Fibroblast of skin of scalp (primary cell): ENCODE measurements at regions not wholly inside any gene's neighbourhood (a gene's known extent, or its start where the extent isn't known, plus 50 kb on each side); places are given as distances from the start of the nearest gene placed in this dataset.
A peak's percentile ranks its signal among the peaks of the same experiment; 100 is the strongest.

Experiments used
- DNase-seq: peaks from one replicate; pipeline ENCODE4 v3.0.0-alpha.2; 2013

DNA sequence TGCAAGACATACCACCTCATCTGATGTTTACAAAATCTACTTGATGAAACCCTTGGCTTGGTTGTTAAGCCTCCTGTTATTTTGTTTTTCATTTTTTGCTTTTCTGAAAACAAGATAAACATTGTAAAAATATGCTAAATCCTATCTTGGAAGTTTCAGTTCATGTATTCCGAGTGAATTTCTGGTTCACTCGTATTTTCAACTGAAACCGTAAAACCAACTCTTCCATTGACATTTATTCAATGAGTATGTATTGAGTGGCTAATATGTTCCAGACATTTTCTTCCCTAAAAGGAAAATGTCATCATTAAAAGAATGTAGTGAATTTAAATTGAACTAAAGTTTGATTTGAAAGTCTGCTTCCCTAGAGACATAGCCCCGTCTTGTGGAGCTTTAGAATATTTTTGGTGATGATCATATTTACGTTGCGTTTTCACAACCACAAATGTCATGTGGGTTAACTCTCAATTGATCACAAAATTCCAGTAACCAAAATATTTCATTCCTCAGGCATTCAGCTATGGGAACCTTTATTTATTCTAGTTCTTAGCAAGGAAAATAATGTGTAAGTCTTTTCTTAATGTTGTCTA lies 204.2 kb downstream of the MBD2 start:
- peak; percentile 90 for DNase-seq

DNA sequence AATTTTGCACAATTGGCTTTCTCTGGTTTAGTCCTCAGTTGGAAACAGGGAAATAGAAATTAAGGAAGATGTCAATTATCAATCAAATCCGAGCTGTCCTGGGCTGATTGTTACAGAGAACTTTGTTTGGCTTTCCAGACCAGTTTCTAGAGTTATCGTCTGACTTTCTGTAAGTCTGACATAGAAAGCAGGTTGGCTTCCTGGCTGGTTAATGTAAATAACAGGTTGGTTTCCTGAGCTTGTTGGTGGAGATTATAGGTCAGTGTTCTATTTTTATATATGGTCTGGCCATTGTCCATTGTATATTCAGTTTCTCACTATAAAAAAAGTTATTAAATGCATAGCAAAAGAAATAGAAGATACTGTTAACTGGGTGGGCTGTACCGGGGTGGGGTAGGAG lies 204.8 kb downstream of the MBD2 start:
- DNase-seq, result no peak

DNA sequence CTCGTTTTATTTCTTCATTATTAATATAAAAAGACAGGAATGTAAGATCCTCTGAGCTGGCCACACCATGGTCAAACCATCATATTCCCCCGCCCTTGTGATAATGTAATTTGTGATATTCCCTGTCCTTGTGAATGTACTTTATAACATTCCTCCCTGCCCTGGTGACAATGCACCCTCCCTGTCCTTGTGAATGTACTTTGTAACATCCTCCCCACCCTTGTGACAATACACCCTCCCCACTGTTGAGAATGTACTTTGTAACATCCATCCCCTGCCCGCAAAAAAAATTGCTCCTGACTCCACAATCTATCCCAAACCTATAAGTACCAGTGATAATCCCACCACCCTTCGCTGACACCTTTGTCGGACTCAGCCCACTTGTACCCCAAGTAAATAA lies 211.0 kb downstream of the MBD2 start:
- DNase-seq, result no peak

DNA sequence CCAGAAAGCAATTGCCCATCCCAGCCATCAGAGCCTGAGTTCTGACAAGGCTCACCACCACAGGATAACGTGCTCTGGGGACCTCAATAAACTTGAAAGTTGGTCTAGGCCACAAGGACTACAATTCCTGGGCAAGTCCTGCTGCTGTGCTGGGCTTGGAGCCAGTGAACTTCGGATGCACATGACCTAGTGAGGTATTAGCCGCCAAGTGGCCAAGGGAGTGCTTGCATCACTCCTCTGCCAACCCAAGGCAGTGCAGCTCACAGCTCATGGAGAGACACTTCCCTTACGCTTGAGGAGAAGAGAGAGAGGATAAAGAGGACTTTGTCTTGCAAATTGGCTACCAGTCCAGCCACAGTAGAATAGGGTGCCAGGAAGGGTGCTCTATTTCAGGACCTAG lies 219.6 kb downstream of the MBD2 start:
- DNase-seq, result peak; percentile 34

DNA sequence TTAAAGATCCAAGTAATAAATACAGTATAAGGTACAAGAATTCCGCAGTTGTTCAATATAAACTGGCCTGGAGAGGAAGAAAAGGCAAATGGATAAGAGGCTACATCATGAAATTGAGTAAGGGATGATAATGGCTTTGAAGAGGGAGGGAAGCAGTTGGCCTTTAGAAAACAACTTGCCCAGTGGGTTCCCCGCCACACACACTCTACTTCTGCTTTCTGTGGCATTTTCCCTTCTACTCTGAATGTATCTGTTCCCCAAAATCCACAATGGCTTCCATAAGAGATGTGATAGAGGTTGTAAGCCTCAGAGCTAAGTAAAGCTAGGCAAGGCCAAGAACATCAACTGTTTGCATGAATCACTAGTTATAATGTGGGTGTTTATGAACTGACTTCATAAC lies 221.3 kb downstream of the MBD2 start:
- DNase-seq, result no peak

DNA sequence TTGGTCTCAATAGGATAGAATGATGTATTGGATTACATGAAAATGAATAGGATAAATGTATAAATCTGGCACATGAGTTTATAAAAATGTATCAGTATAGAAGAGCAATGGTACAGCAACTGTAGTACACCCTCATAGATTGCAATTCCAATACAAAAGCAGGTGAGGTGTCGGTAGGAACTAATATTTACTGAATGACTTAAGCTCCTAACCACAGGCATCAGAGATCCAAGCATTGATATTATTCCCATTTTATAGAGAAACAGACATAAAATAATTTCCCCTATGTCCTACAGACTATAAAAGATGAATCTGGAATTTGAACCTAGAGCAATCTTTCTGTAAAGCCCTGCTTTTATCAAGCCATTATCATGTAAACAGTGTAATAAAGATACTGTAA lies 227.4 kb downstream of the MBD2 start:
- DNase-seq, result no peak

DNA sequence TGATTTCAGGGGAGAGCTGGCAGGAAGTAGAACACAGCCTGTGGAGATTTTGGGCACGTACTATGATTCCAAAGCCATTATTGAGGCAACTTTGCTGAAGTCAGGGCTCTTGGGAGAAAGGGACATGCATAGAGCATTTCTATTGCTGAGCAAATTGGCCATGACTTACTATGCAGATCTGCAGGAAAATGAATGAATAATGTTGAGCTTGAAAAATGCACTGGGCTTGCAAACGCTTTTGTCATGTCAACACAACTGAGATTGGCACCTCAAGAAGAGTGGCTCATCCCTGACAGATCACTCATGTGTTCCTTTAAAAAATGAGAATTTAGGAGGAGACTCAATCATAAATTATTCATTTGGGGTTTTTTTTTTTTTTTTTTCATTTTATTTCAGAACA lies 230.5 kb downstream of the MBD2 start:
- no peak for DNase-seq

DNA sequence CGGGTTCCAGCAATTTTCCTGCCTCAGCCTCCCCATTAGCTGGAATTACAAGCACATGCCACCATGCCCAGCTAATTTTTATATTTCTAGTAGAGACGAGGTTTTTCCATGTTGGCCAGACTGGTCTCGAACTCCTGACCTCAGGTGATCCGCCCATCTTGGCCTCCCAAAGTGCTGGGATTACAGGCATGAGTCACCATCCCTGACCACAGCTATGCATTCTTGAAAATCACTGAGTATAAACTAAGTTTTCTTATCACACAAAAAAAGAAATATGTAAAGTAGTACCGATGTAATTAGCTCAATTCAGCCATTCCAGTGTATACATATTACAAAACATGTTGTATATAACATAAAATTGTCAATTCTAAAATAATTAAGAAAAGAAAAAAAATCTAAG lies 232.7 kb downstream of the MBD2 start:
- DNase-seq, result peak; percentile 61

DNA sequence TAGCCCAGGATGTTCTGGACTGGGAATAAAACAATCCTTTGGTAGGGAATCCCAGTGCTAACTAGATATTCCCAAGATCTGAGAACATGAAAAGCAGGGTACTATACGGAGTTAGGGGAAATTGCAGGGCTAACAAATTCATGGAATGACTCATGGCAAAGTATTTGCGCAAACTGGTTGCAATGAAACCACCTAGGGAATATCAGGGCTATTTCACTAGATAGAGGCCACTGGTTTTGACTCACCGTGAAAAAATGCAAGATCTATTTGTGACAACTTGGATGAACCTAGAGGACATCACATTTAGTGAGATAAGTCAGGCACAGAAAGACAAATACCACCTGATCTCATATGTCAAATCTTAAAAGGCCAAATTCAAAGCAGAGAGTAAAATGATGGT lies 233.3 kb downstream of the MBD2 start:
- peak; percentile 89 for DNase-seq

DNA sequence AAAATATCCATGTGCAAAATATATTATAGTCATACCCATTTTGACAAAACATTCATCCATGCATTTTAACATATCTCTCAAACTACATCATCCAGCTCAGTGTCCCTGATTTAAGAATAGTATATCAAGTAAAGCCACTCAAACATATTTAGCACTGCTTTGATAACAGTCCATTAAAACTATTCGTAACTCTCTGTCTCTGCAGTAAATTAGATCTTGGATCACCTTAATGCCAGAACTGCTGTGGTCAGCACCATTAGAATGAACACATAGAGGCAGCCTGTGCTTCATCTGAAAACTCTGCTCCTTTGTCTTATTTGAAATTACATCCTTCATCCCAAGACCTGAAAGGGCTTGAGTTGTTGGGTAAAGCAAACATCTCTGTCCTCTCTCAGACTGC lies 234.0 kb downstream of the MBD2 start:
- no peak for DNase-seq

DNA sequence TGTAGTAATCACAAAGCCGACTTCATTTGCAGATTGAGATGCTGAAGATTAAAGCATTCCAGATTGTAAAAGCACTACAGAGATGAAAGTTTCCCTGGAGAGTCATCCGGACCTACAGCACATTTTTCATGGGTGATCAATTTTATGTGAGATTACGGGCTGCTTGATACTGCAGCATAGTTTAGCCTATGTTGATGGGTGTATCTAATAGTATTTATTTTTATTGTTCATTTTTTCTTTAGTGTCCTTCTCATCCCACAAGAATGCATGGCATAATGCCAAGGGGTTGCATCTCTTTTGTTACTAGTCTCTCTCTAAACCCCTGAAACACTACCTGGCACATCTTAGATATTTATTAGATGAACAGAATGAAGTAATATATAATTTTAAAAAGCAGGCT lies 240.4 kb downstream of the MBD2 start:
- DNase-seq, result peak; percentile 50

DNA sequence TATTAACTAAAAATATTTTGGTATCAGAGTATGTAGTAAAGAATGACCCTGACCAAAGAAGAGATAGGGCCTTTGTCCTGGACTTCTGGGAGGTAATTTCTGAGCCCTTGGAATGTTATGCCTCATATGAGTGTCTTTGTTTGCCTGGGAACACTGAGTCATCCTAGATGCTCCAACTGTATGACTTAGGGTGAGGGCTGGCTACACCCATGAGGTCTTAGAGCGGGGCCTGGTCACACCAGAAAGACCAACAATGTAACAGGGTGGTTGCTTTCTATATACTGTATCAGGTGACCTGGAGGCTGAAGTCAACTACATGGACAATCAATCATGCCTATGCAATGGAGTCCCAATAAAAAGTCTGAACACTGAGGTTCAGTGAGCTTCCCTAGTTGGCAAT lies 253.1 kb downstream of the MBD2 start:
- peak; percentile 25 for DNase-seq

DNA sequence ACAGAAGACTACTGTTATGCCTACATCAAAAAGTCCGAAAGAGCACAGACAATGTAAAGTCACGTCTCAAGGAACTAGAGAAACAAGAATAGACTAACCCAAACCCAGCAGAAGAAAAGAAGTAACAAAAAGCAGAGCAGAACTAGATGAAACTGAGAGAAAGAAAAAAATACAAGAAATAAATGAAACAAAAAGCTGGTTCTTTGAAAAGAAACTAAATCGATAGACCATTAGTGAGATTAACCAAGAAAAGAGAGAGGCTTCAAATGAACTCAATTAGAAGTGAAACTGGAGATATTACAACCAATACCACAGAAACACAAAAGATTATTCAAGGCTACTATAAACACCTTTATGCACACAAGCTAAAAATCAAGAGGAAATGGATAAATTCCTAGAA lies 271.8 kb downstream of the MBD2 start:
- no peak for DNase-seq

DNA sequence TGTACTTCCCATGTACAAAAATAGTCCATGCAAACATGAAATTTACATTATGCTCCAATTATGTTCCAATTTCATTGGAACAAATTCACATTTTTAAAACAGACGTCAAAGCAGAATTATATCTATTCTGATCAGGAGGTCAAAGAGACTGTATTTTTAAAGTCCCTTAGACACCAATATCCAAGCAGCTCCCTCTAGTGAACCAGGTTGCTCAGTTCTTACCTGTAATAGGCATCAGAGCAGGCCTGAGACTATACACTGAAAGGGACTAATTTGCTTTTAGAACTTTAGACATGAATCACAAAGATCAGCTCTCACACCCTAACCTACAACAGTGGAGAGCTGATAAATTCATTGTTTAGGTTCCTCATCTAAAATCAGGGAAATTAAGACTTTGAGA lies 273.9 kb downstream of the MBD2 start:
- DNase-seq, result no peak

DNA sequence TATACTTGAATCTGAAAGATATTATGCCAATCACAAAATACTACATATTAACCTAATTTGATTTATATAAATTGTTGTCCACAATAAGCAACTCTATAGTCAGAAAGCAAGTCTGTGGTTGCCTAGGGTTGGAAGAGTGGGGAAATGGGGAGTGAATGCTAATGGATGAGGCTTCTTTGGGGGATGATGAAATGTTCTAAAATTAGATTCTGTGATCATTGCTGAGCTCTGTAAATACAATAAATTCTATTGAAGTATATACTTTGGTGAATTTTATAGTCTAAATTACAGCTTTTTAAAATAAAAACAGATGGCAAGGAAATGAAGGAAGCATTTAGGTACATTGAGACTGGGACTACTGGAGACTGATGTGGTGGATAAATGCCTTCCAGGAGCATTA lies 275.5 kb downstream of the MBD2 start:
- DNase-seq, result no peak

DNA sequence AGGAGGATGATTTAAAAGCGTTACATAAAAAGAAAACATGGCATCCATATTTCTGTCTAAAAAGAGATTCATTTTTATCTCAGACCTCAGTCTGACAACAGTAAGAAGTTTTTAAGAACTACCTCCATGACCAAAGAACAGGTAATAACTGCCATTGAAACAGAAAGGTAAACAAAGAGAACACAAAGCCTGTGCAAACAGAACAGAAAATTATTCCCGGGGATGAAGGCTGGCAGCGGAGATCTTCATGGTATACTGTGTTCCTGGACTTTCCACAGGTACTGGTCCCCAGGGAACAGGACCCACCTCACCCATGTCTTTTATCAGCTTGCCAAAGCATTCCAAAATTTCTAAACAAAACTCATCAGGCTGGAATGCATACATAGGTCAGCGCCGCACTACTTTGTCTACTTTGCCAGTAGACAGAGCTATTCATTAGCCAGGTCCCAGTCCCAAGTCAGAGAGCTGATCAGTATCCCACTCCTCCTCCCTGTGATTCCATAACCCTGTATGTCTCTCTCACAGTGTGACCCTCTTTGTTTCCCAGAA lies 277.3 kb downstream of the MBD2 start:
- no peak for DNase-seq

DNA sequence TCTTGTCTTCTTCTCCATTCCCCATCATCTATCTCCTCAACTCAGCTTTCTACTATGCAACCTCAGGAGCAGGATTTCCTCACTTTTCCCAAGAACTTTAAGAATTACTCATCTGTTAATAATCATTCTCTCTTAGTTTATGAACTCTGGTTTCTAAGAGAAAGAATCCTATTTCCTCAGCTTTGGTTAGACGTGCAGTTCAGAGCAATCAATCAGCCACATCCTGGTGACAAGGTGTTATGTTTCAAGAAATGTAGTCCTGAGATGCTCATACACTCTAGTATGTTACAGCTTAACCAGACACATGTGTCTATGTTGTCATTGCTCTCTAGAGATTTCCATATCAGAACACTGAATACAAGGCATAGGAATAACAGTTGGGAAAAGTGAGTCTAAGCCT lies 277.9 kb downstream of the MBD2 start:
- peak; percentile 74 for DNase-seq

DNA sequence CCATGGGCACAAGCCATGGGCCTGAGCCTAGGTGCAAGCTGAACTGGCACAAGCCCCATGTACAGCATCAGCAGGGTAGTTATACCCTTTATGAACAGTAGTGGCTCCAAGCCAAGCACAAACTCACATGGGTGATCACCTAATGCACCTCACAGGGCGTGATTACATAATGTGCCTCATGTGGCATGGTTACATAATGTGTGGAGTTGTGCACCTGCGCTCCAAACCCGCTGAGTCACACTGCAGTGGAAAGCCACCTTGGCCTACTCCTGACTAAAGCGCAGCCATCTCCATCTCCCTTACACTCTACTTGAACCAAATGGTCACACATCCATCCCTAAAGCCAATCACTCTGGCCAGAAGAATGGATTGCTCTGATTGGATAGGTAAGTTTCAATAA lies 279.7 kb downstream of the MBD2 start:
- no peak for DNase-seq

DNA sequence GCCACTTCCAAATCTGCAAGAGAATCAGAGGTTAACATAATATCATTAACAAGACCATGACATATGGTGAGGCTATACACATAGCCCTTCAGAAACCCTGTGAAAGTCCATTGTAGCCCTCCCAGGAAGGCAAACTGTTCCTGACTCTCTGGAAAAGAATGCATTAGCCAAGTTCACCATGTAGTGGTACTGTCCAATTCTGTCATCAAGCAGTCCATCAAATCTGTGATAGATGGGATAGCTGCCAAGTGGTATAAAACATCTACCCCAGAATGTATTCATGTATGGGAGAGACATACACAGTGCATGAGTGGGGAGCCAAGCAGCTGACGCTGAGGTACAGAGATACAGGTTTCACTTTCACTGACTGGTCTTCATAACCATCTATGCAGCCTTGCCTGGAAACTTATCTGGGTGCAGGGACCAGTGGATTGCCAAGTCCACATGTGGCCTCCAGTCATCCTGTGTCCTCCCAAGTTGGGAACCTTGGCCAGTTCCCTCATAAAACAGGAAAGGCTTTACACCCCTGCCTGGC lies 281.1 kb downstream of the MBD2 start:
- peak; percentile 79 for DNase-seq

DNA sequence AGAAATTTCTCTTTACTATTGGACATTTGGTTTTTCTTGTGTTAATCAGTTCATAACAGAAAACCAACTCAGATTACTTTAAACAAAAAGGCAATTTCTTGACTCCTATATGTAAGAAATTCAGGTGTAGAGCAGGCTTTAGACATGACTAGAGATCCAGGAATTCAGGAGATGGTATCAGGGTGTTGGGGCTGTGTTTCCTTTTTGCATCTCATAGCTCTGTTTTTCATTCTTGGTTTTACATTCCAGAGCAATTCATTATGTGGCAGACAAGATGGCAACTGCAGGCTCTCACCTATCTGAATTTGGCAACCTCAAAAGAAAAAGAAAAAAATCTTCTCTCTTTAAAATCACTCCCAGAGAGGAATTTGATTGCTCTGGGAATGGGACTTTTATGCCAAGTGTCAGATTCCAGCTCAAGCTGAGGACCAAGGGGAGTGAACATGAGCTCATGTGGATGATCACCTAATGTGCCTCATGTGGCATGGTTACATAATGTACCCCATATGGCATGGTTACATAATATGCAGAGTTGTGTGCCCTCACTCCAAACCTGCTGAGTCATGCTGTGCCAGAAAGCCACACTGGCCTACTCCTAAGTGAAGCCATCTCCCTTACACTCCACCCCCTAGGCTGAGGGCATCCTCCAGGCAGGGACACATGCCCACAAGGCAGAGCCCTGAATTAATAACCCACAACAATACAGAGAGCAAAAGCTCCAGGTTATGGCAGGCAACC lies 282.7 kb downstream of the MBD2 start:
- peak; percentile 20 for DNase-seq

DNA sequence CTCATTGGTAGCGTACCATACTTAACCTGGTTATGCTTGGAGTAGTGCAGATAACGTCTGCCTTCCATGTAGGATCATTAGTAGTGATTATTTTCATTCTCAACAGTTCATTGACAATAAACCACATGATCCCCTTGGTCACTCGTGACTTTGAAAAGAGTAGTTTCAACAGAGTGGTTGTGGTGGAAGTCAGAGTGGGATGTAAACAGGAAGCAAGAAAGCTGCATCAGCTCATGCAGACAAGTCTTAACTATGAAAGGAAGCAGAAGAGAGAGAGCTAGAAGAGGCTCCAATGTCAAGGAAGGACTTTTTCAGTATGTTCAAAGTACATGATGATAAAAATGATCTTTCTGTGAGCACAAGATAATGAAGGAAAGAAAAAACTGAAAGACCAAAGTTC lies 287.4 kb downstream of the MBD2 start:
- DNase-seq, result no peak

DNA sequence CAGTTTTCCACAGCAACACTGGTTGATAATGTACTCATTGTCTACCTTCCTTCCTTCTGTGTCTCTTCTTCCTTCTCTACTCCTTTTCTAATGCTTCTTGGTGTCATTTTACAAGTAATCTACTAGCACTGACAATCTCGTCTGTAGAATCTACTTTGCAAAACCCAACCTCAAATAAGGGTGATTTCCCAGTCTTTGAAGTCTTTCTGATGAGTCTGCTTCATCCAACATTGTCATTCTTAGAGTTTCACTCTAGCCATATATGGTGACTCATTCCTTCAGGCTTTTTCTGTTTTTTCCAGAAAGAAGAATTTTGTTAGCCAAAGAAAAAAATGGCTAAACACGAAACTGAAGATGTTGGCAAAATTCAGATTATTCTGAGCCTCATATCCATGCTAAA lies 288.7 kb downstream of the MBD2 start:
- no peak for DNase-seq

DNA sequence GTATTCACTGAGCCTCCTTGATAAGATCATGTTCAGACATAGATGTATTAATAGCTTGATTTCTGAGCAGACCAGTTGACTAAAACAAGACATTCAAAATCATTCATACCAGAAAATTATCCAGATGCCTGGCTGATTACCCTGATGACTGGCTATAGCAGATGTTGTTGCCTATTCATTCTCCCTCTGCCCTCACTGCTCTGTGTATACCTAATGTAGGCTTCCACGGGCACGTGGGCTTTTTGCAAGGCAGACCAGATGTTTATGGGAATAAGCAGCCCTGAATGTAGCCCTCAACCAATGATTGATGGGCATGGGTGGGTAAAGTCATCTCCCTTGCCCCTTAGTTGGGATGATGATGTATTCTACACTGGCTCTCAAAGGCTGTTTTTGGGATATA lies 289.1 kb downstream of the MBD2 start:
- DNase-seq, result no peak
